ENCODE measurements at regions not wholly inside any gene's neighbourhood (a gene's known extent, or its start where the extent isn't known, plus 50 kb on each side); places are given as distances from the start of the nearest gene placed in this dataset.

DNA sequence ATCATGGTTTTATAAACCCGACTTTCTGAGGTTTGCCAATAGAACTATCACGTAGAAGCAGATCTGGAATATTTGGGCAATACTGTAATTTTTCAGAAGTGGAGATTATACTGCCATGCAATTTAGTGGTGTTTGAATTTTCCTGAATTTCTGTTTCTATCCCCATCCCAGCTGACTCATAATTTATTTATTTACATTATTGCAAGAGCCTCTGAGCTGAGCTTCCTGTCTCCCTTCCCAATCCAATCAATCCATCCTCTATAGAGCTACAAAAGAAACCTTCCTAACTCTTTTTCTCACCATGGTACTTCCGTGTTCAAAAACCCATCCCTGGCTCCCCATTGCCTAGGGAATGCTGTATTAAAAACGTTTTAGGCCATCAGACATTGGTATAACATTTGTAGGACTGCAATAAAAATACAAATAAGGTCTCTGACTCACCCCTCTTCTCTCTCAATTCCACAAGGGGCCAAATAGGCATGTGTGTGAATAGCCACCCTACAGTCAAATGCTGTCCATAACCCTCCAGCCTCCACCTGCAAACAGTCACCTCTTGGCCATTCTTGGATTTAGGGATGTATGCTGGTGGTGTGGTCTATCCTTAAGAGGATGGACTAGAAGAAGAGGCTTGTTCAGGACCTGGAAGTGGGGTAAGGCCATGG is 190.7 kb downstream of the CD47 start (continued):
- TF ChIP-seq, protein P1, sequence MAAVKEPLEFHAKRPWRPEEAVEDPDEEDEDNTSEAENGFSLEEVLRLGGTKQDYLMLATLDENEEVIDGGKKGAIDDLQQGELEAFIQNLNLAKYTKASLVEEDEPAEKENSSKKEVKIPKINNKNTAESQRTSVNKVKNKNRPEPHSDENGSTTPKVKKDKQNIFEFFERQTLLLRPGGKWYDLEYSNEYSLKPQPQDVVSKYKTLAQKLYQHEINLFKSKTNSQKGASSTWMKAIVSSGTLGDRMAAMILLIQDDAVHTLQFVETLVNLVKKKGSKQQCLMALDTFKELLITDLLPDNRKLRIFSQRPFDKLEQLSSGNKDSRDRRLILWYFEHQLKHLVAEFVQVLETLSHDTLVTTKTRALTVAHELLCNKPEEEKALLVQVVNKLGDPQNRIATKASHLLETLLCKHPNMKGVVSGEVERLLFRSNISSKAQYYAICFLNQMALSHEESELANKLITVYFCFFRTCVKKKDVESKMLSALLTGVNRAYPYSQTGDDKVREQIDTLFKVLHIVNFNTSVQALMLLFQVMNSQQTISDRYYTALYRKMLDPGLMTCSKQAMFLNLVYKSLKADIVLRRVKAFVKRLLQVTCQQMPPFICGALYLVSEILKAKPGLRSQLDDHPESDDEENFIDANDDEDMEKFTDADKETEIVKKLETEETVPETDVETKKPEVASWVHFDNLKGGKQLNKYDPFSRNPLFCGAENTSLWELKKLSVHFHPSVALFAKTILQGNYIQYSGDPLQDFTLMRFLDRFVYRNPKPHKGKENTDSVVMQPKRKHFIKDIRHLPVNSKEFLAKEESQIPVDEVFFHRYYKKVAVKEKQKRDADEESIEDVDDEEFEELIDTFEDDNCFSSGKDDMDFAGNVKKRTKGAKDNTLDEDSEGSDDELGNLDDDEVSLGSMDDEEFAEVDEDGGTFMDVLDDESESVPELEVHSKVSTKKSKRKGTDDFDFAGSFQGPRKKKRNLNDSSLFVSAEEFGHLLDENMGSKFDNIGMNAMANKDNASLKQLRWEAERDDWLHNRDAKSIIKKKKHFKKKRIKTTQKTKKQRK (IDR thresholded peaks at IDR 0.05; ENCODE audit: low read depth, low read length): no peak

DNA sequence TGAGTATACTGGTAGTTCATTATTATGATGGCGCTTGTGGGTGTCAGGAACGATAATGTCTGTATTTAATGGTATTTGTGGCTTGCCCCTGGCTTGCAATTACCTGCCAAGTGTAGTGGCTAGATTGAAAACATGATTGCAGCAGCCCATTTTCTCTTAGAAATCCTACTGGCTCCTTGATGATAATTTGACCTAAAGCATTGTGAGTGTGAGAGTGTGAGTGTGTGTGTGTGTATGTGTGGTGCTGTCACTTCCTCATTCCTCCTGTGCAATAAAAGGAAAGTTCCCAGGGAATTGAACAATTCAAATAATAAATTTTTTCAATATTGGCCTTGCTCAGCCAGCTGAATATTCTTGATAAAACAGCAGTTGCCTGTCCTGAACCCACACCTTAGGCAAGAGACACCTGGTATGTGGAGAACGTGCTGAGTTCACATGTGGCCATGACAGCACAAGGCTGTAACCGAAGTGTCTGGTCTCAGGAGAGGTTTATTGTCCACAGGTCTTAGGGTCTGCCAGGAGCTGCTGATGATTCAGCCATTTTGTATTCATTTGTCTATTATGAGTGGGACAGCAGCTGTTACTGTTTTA is 193.3 kb downstream of the CD47 start:
- ATAC-seq: no peak
- H3K27ac ChIP-seq (ENCODE audit: control insufficient read depth, insufficient read depth): no peak overlapping the region
- no peaks in the 10 kb centered on the region for H4K20me1 ChIP-seq (ENCODE audit: control insufficient read depth, insufficient read depth)
- TF ChIP-seq SPI1 (IDR thresholded peaks at IDR 0.05; ENCODE audit: borderline replicate concordance, insufficient read depth, low read depth, low read length) (peak; percentile 41; the same call in 1 of the 2 replicates), SMARCA5 (IDR thresholded peaks at IDR 0.05) (no peak), TCF3 (IDR thresholded peaks at IDR 0.05; ENCODE audit: borderline replicate concordance, insufficient read depth, low read depth, low read length) (no peak), MYB (IDR thresholded peaks at IDR 0.05; ENCODE audit: borderline replicate concordance, low read depth, low read length) (no peak)
- H3K79me2 ChIP-seq (ENCODE audit: control insufficient read depth, insufficient read depth, low read length): no peaks in the 10 kb centered on the region
- peaks cover 6 to 17% of the 10 kb centered on the region in 2 experiments; a peak in 2 of 4 replicates for H3K27me3 ChIP-seq (replicated peaks in 1 of 2; ENCODE audit: control insufficient read depth in 2 of 2, insufficient read depth in 2 of 2, low read length in 1 of 2)
- FAIRE-seq: no peak
- intact Hi-C loops (cut with micrococcal nuclease; ENCODE audit: unreplicated experiment): no loop called here
- in situ Hi-C loops (cut with MboI): no loop called here
- CTCF ChIA-PET: no interaction called here
- H2AFZ ChIP-seq (ENCODE audit: control insufficient read depth, low read depth, low read length): no peak overlapping the region
- DNase-seq (ENCODE audit: low read depth, low spot score): no peak
- SMC1A ChIA-PET (ENCODE audit: uncharacterized antibody, unreplicated experiment): no interaction called here
- RAD21 ChIA-PET (ENCODE audit: unreplicated experiment): no interaction called here
- H3K9ac ChIP-seq (ENCODE audit: control insufficient read depth, insufficient read depth, low read length): no peak overlapping the region
- no peaks in the 10 kb centered on the region for H3K4me1 ChIP-seq (ENCODE audit: control insufficient read depth, insufficient read depth, low read length)
- no peak overlapping the region for H3K4me2 ChIP-seq (ENCODE audit: control insufficient read depth, insufficient read depth)
- no peak overlapping the region for H3K4me3 ChIP-seq
- no peaks in the 10 kb centered on the region for H3K36me3 ChIP-seq (ENCODE audit: control insufficient read depth in 2 of 2, insufficient read depth in 2 of 2, low read length in 1 of 2)
- 44% methylated on average over 4 of the region's 4 CpGs for WGBS (ENCODE audit: insufficient coverage, insufficient replicate concordance, low lambda C conversion rate, missing lambda C conversion rate)
- no TSS peak for BruUV-seq (replicated peaks)
- no peaks in the 10 kb centered on the region for H3K9me3 ChIP-seq (replicated peaks; ENCODE audit: control insufficient read depth, insufficient read depth, low read length)
- POLR2A ChIA-PET: no interaction called here

Data from GM12878 (cell line).